GM12878 (cell line): ENCODE measurements at regions not wholly inside any gene's neighbourhood (a gene's known extent, or its start where the extent isn't known, plus 50 kb on each side); places are given as distances from the start of the nearest gene placed in this dataset.

Source experiments
- ATAC-seq: fragments of 200-7000 bp; cut with Tn5 transposase; 3 replicates; pipeline ENCODE4 v1.9.1; 2020; ENCODE audit warnings: mild to moderate bottlenecking, moderate library complexity
- BruUV-seq: library from RNA; stranded (reverse); fragments of 400-500 nt; replicated peaks from 2 replicates; lab custom pipeline; 2021; lab: Mats Ljungman, UMichigan
- CTCF ChIA-PET: fragments of 300-600 bp; sonication (Branson Sonifier 250); formaldehyde crosslinking; extraction: SDS; loops from one replicate; lab custom pipeline; 2021; ENCODE audit warnings: inconsistent platforms; lab: Yijun Ruan, JAX
- POLR2A ChIA-PET: fragments of 350-600 bp; formaldehyde crosslinking; extraction: SDS; loops from one replicate; lab custom pipeline; 2021; ENCODE audit warnings: inconsistent platforms; lab: Charles Lee
- RAD21 ChIA-PET: fragments of 300-600 bp; sonication (Branson Sonifier 250); formaldehyde crosslinking; loops from one replicate; lab custom pipeline; 2023; ENCODE audit warnings: antibody characterized with exemption; ENCODE audit not compliant: unreplicated experiment; lab: Charles Lee
- SMC1A ChIA-PET: fragments of 300-600 bp; sonication (Branson Sonifier 250); formaldehyde crosslinking; loops from one replicate; lab custom pipeline; 2023; ENCODE audit not compliant: unreplicated experiment, uncharacterized antibody; lab: Charles Lee
- DNase-seq: peaks from one replicate; pipeline ENCODE4 v3.0.0-alpha.2; 2011; ENCODE audit warnings: low read depth, low spot score
- FAIRE-seq: peaks from 3 replicates; lab custom pipeline; 2011; peaks lifted over from hg19 to GRCh38; lab: Jason Lieb, UNC
- H2AFZ ChIP-seq: 2 replicates; pipeline ENCODE4 v1.6.0; 2011; ENCODE audit warnings: low read depth, low read length, control low read depth; ENCODE audit not compliant: control insufficient read depth
- H3K27ac ChIP-seq: 2 replicates; pipeline ENCODE4 v1.5.1; 2011; ENCODE audit warnings: control low read depth; ENCODE audit not compliant: control insufficient read depth, insufficient read depth
- H3K27me3 ChIP-seq, 2 experiments: replicated peaks in 1 of 2; 2 replicates each; pipeline versions ENCODE4 v1.6.0 to v1.6.1; 2011; ENCODE audit warnings: low read length in 1 of 2; ENCODE audit not compliant: control insufficient read depth in 2 of 2, insufficient read depth in 2 of 2
- H3K36me3 ChIP-seq, 2 experiments: 2 replicates each; pipeline ENCODE4 v1.5.1; 2011; ENCODE audit warnings: low read length in 1 of 2; ENCODE audit not compliant: control insufficient read depth in 2 of 2, insufficient read depth in 2 of 2
- H3K4me1 ChIP-seq: 2 replicates; pipeline ENCODE4 v1.6.1; 2011; ENCODE audit warnings: mild to moderate bottlenecking, low read length, moderate library complexity, mixed read lengths; ENCODE audit not compliant: control insufficient read depth, insufficient read depth
- H3K4me2 ChIP-seq: 2 replicates; pipeline ENCODE4 v1.6.0; 2011; ENCODE audit warnings: control low read depth; ENCODE audit not compliant: control insufficient read depth, insufficient read depth
- H3K4me3 ChIP-seq: fragments of 200-600 bp; sonication (generic); 2 replicates; pipeline ENCODE4 v1.5.1; 2016
- H3K79me2 ChIP-seq: 2 replicates; pipeline ENCODE4 v1.6.0; 2011; ENCODE audit warnings: low read length; ENCODE audit not compliant: control insufficient read depth, insufficient read depth
- H3K9ac ChIP-seq: 2 replicates; pipeline ENCODE4 v1.8.0; 2011; ENCODE audit warnings: low read length, control low read depth, mixed read lengths; ENCODE audit not compliant: control insufficient read depth, insufficient read depth
- H3K9me3 ChIP-seq: replicated peaks from 3 replicates; pipeline ENCODE4 v1.5.1; 2011; ENCODE audit warnings: mild to moderate bottlenecking, low read length; ENCODE audit not compliant: control insufficient read depth, insufficient read depth
- H4K20me1 ChIP-seq: 2 replicates; pipeline ENCODE4 v1.6.0; 2011; ENCODE audit not compliant: control insufficient read depth, insufficient read depth
- BCL11A ChIP-seq: IDR thresholded peaks from 2 replicates; pipeline ENCODE4 v1.6.1; 2011; ENCODE audit warnings: low read depth, low read length
- IKZF2 ChIP-seq, 2 experiments: fragments of 450-650 bp; IDR thresholded peaks; 2 replicates each; pipeline ENCODE4 v1.6.1; 2017; ENCODE audit warnings: mild to moderate bottlenecking in 2 of 2, moderate library complexity in 2 of 2
- JUNB ChIP-seq: IDR thresholded peaks from 2 replicates; pipeline ENCODE4 v1.6.1; 2016; ENCODE audit warnings: antibody characterized with exemption, mild to moderate bottlenecking
- STAT3 ChIP-seq: IDR thresholded peaks from 2 replicates; pipeline ENCODE4 v1.6.1; 2011; ENCODE audit warnings: low read depth, low read length, improper control_type of control experiment
- ZNF24 ChIP-seq: fragments of 450-650 bp; IDR thresholded peaks from 2 replicates; pipeline ENCODE4 v1.6.1; 2017; ENCODE audit warnings: antibody characterized with exemption, mild to moderate bottlenecking
- WGBS: methylation state at CpG from one replicate; pipeline ENCODE4 v1.1.6; 2016; ENCODE audit warnings: low lambda C conversion rate; ENCODE audit not compliant: insufficient replicate concordance, insufficient coverage; ENCODE audit errors: missing lambda C conversion rate; 5-methylcytosine and 5-hydroxymethylcytosine counted together
- in situ Hi-C: fragments of 300-500 bp; cut with MboI; formaldehyde crosslinking; loops from 9 replicates; pipeline ENCODE4 v1.14.3; 2018; ENCODE audit warnings: mixed read lengths
- intact Hi-C: fragments of 100-400 bp; cut with micrococcal nuclease; formaldehyde crosslinking; loops from one replicate; pipeline ENCODE4 v1.14.2; 2022; ENCODE audit not compliant: unreplicated experiment
- TF ChIP-seq, protein P1 (sequence below): IDR thresholded peaks from 2 replicates; pipeline ENCODE4 v1.6.1; 2011; ENCODE audit warnings: low read depth, mild to moderate bottlenecking, low read length, moderate library complexity, borderline replicate concordance; ENCODE audit errors: extremely low read depth
- TF ChIP-seq, protein P2 (sequence below): IDR thresholded peaks from 2 replicates; pipeline ENCODE4 v1.6.1; 2012; ENCODE audit warnings: low read depth, low read length, improper control_type of control experiment
- TF ChIP-seq, protein P3 (sequence below): IDR thresholded peaks from 2 replicates; pipeline ENCODE4 v1.6.1; 2012; ENCODE audit warnings: low read depth, low read length, improper control_type of control experiment

DNA sequence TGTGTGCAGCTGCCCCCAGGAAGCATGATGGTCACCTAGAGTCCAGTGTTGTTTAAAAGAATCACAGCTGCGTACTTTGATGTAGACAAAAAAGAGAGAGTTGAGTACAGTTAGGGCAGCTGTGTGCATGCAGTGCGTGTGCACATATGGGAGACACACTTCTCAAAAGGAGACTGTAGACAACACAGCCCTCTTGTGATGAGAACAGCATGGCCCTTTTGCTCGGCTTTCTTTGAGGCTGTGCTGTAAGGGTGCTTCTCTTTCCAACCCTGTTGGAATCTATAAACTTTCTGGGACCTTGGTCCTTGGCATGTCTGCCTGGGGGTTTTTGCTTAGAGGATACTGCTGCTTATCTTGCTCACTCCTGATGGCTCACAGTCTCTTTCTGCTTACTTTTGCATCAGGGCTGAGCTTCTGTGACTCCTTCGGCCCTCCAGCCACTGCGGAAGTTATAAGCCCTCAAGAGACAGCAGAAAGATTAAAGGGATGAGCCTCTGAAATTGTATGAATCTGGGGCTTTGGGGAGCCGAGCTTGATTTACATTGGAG is 102.9 kb downstream of the DYRK2 start:
- H3K9me3 ChIP-seq, result no peaks in the 10 kb centered on the region
- no peak for DNase-seq
- ChIA-PET CTCF (no interaction called here), POLR2A (no interaction called here), RAD21 (interaction anchor here (1.2 kb wide), 1 partner anchor 99 kb away, joined by 3 read pairs; no protein-coding TSS in a partner anchor), SMC1A (interaction anchor here (0.8 to 1.5 kb wide), 3 partner anchors 8 to 237 kb away, joined by 3 to 4 read pairs (median 3); partner anchors contain the start of gene IFNG-AS1)
- no peak overlapping the region for H3K9ac ChIP-seq
- peaks cover 13% of the 10 kb centered on the region; the same call in 1 of the 2 replicates for H3K4me1 ChIP-seq
- no peak overlapping the region for H3K27ac ChIP-seq
- no peak for FAIRE-seq
- TF ChIP-seq IKZF2 (IDR thresholded peaks at IDR 0.05) (no peak), BCL11A (no peak), STAT3 (no peak), JUNB (no peak), ZNF24 (no peak)
- TF ChIP-seq, protein P1, sequence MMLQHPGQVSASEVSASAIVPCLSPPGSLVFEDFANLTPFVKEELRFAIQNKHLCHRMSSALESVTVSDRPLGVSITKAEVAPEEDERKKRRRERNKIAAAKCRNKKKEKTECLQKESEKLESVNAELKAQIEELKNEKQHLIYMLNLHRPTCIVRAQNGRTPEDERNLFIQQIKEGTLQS, result no peak
- TF ChIP-seq, protein P2, sequence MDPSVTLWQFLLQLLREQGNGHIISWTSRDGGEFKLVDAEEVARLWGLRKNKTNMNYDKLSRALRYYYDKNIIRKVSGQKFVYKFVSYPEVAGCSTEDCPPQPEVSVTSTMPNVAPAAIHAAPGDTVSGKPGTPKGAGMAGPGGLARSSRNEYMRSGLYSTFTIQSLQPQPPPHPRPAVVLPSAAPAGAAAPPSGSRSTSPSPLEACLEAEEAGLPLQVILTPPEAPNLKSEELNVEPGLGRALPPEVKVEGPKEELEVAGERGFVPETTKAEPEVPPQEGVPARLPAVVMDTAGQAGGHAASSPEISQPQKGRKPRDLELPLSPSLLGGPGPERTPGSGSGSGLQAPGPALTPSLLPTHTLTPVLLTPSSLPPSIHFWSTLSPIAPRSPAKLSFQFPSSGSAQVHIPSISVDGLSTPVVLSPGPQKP, result no peak
- TF ChIP-seq, protein P3, sequence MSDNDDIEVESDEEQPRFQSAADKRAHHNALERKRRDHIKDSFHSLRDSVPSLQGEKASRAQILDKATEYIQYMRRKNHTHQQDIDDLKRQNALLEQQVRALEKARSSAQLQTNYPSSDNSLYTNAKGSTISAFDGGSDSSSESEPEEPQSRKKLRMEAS, result no peak
- WGBS, result 73% methylated on average over 6 of the region's 6 CpGs
- no TSS peak for BruUV-seq
- ATAC-seq, result no peak
- H3K36me3 ChIP-seq, result no peaks in the 10 kb centered on the region
- no peaks in the 10 kb centered on the region for H4K20me1 ChIP-seq
- no peak overlapping the region for H3K4me3 ChIP-seq
- no peak overlapping the region for H3K4me2 ChIP-seq
- no peak overlapping the region for H2AFZ ChIP-seq
- no peaks in the 10 kb centered on the region for H3K27me3 ChIP-seq
- in situ Hi-C loops (no loop called here), intact Hi-C loops (no loop called here)
- no peaks in the 10 kb centered on the region for H3K79me2 ChIP-seq
